ENCODE measurements at regions not wholly inside any gene's neighbourhood (a gene's known extent, or its start where the extent isn't known, plus 50 kb on each side); places are given as distances from the start of the nearest gene placed in this dataset.

GRCh38 chr2:51628917-51629316 is 597.0 kb upstream of the NRXN1 start:
- TF ChIP-seq POLR2A (IDR thresholded peaks at IDR 0.05) = no peak
- TF ChIP-seq CTCF (IDR thresholded peaks at IDR 0.05) = no peak
